ENCODE measurements at regions not wholly inside any gene's neighbourhood (a gene's known extent, or its start where the extent isn't known, plus 50 kb on each side); places are given as distances from the start of the nearest gene placed in this dataset.

DNA sequence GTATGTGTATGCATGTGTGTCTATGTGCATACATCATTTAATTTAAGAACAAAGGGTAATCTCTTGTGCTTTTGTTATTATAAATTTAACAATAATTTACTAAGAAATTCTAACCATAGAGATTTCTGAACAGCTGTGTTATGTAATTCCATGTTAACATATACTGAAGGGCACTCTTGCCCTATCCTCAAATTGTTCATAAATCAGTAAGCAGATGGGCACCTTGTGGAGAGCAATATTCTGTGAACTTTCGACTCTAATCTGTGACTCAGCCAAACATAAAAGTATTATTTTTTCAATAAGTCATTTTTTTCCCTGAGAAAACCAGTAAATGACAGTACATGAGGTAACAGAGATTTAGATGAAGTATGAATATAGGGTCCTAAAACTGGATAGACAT, 938.3 kb upstream of the CRIM1 start:
- no peak for DNase-seq (ENCODE audit: low read depth in 1 of 2, low spot score in 1 of 2)
- no peaks in the 10 kb centered on the region for H3K27me3 ChIP-seq (ENCODE audit: insufficient read depth, poor library complexity, severe bottlenecking)
- H3K27ac ChIP-seq (replicated peaks): no peak overlapping the region
- no peak overlapping the region for H3K4me3 ChIP-seq (replicated peaks; ENCODE audit: insufficient read depth, low read length)
- TF ChIP-seq GABPA (IDR thresholded peaks at IDR 0.05; ENCODE audit: low read depth) (no peak), POLR2AphosphoS5 (IDR thresholded peaks at IDR 0.05; ENCODE audit: low read depth) (no peak), SPI1 (IDR thresholded peaks at IDR 0.05; ENCODE audit: borderline replicate concordance, low read depth) (no peak)
- TF ChIP-seq, protein P1, sequence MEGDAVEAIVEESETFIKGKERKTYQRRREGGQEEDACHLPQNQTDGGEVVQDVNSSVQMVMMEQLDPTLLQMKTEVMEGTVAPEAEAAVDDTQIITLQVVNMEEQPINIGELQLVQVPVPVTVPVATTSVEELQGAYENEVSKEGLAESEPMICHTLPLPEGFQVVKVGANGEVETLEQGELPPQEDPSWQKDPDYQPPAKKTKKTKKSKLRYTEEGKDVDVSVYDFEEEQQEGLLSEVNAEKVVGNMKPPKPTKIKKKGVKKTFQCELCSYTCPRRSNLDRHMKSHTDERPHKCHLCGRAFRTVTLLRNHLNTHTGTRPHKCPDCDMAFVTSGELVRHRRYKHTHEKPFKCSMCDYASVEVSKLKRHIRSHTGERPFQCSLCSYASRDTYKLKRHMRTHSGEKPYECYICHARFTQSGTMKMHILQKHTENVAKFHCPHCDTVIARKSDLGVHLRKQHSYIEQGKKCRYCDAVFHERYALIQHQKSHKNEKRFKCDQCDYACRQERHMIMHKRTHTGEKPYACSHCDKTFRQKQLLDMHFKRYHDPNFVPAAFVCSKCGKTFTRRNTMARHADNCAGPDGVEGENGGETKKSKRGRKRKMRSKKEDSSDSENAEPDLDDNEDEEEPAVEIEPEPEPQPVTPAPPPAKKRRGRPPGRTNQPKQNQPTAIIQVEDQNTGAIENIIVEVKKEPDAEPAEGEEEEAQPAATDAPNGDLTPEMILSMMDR (IDR thresholded peaks at IDR 0.05; ENCODE audit: insufficient read depth, low read length): no peak
- TF ChIP-seq, protein P2, sequence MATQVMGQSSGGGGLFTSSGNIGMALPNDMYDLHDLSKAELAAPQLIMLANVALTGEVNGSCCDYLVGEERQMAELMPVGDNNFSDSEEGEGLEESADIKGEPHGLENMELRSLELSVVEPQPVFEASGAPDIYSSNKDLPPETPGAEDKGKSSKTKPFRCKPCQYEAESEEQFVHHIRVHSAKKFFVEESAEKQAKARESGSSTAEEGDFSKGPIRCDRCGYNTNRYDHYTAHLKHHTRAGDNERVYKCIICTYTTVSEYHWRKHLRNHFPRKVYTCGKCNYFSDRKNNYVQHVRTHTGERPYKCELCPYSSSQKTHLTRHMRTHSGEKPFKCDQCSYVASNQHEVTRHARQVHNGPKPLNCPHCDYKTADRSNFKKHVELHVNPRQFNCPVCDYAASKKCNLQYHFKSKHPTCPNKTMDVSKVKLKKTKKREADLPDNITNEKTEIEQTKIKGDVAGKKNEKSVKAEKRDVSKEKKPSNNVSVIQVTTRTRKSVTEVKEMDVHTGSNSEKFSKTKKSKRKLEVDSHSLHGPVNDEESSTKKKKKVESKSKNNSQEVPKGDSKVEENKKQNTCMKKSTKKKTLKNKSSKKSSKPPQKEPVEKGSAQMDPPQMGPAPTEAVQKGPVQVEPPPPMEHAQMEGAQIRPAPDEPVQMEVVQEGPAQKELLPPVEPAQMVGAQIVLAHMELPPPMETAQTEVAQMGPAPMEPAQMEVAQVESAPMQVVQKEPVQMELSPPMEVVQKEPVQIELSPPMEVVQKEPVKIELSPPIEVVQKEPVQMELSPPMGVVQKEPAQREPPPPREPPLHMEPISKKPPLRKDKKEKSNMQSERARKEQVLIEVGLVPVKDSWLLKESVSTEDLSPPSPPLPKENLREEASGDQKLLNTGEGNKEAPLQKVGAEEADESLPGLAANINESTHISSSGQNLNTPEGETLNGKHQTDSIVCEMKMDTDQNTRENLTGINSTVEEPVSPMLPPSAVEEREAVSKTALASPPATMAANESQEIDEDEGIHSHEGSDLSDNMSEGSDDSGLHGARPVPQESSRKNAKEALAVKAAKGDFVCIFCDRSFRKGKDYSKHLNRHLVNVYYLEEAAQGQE (IDR thresholded peaks at IDR 0.05; ENCODE audit: insufficient replicate concordance, low read depth): no peak

DNA sequence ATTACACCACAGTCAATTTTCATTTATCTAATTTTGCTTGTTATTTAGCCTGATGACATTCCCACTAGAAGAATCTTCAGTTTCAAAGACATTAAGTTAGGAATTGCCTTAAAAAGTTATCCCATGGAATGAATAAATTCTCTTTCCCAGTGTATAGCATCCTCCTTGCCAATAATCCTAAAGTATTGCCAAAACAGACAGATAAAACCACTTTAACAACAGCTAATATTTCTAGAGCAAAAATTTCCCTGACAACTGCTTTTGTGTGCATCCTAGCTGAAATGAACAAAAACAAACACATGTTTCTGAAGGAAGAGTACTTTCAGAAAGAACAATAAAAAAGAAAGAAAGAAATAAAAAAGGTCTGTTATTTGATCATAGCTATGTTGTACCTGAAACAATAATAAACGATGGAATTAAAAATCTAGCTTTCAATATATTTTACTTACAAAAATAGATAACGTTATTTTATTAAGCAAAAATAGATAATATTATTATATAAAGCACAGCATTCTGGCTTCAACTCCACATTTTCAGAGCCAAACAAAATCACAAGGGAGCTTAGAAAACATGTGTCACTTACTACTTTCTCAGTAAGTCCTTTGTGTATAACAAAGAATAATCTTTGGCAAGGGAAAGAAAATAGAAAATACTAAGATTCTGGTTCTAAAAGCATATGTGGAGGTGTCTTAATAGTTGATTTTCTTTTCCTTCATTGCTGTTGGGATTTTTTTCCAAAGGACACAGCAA, 939.0 kb upstream of the CRIM1 start:
- TF ChIP-seq, protein P2 (IDR thresholded peaks at IDR 0.05; ENCODE audit: insufficient replicate concordance, low read depth): no peak
- TF ChIP-seq SPI1 (IDR thresholded peaks at IDR 0.05; ENCODE audit: borderline replicate concordance, low read depth) (no peak), GABPA (IDR thresholded peaks at IDR 0.05; ENCODE audit: low read depth) (no peak), POLR2AphosphoS5 (IDR thresholded peaks at IDR 0.05; ENCODE audit: low read depth) (no peak)
- TF ChIP-seq, protein P1 (IDR thresholded peaks at IDR 0.05; ENCODE audit: insufficient read depth, low read length): no peak
- DNase-seq (ENCODE audit: low read depth in 1 of 2, low spot score in 1 of 2): no peak
- H3K27me3 ChIP-seq (ENCODE audit: insufficient read depth, poor library complexity, severe bottlenecking): no peaks in the 10 kb centered on the region
- H3K4me3 ChIP-seq (replicated peaks; ENCODE audit: insufficient read depth, low read length): no peak overlapping the region
- H3K27ac ChIP-seq (replicated peaks): no peak overlapping the region

DNA sequence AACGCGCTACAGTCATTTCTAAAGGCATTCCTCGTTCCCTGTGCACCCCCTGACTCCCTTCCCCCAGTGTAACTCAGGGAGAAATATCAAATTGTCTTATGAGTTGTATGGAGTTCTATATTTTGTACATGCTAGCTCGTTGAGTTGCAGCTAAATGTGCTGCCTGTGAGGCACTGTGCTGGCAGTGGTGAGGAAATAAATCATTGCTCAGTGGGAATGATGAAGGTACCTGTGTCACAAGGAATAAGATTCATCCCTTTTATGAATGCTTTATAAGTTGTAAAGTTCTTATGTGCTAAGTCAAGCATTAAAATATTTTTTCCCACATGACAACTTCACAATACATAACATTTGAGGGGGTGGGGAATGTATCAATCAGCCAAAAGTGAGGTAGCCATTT, 939.6 kb upstream of the CRIM1 start:
- Histone ChIP-seq H3K4me3 (replicated peaks; ENCODE audit: insufficient read depth, low read length) (no peak overlapping the region), H3K27me3 (ENCODE audit: insufficient read depth, poor library complexity, severe bottlenecking) (no peaks in the 10 kb centered on the region), H3K27ac (replicated peaks) (no peak overlapping the region)
- TF ChIP-seq POLR2AphosphoS5 (IDR thresholded peaks at IDR 0.05; ENCODE audit: low read depth): no peak
- no peak for DNase-seq (ENCODE audit: low read depth in 1 of 2, low spot score in 1 of 2)

DNA sequence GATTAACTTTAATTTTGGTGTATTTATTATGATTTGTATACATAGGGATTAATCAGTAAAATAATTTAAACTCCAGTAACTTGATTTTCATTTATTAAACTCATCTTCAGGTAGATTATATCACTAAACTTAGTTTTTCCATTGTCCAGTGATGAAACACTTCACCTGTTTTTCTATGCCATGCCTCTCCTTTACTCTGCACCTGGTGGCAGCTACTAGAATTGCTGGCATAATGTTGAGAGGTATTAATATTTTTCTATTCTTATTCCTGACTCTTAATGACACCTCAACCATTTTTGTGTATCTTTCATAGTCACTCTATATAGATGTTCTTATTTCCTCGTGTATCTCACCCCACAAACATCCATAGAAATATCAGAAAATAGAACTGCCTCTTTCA, 940.3 kb upstream of the CRIM1 start:
- no peak for DNase-seq (ENCODE audit: low read depth in 1 of 2, low spot score in 1 of 2)
- TF ChIP-seq POLR2AphosphoS5 (IDR thresholded peaks at IDR 0.05; ENCODE audit: low read depth) (no peak), GABPA (IDR thresholded peaks at IDR 0.05; ENCODE audit: low read depth) (no peak), SPI1 (IDR thresholded peaks at IDR 0.05; ENCODE audit: borderline replicate concordance, low read depth) (no peak)
- TF ChIP-seq, protein P2 (IDR thresholded peaks at IDR 0.05; ENCODE audit: insufficient replicate concordance, low read depth): no peak
- TF ChIP-seq, protein P1 (IDR thresholded peaks at IDR 0.05; ENCODE audit: insufficient read depth, low read length): no peak
- Histone ChIP-seq H3K27ac (replicated peaks) (no peak overlapping the region), H3K27me3 (ENCODE audit: insufficient read depth, poor library complexity, severe bottlenecking) (no peaks in the 10 kb centered on the region), H3K4me3 (replicated peaks; ENCODE audit: insufficient read depth, low read length) (no peak overlapping the region)

Data from HL-60 (cell line).